WTC11 (cell line): ENCODE measurements at regions not wholly inside any gene's neighbourhood (a gene's known extent, or its start where the extent isn't known, plus 50 kb on each side); places are given as distances from the start of the nearest gene placed in this dataset.

Experiments
- ATAC-seq: fragments of 200-7000 bp; cut with Tn5 transposase; 2 replicates; pipeline ENCODE4 v1.10.0; 2021; ENCODE audit warnings: mild to moderate bottlenecking, moderate library complexity
- CTCF ChIA-PET: fragments of 300-600 bp; sonication (Branson Sonifier 250); formaldehyde crosslinking; loops from one replicate; lab custom pipeline; 2021; ENCODE audit warnings: antibody characterized with exemption; lab: Charles Lee
- POLR2A ChIA-PET: fragments of 350-600 bp; sonication (Branson Sonifier 250); formaldehyde crosslinking; loops from one replicate; lab custom pipeline; 2021; ENCODE audit warnings: antibody characterized with exemption; lab: Charles Lee
- DNase-seq: peaks from one replicate; pipeline ENCODE4 v3.0.0; 2021; ENCODE audit warnings: low spot score
- H3K27ac Mint-ChIP-seq: 2 replicates; pipeline ENCODE4 v1.8.0; 2021; ENCODE audit warnings: mixed read lengths
- H3K27me3 Mint-ChIP-seq: 2 replicates; pipeline ENCODE4 v1.8.0; 2021; ENCODE audit warnings: low read depth, mild to moderate bottlenecking, moderate library complexity, mixed read lengths
- H3K36me3 Mint-ChIP-seq: 2 replicates; pipeline ENCODE4 v1.8.0; 2021; ENCODE audit warnings: mixed read lengths
- H3K4me1 Mint-ChIP-seq: 2 replicates; pipeline ENCODE4 v1.8.0; 2022; ENCODE audit warnings: mixed read lengths
- H3K4me3 Mint-ChIP-seq: 2 replicates; pipeline ENCODE4 v1.8.0; 2021; ENCODE audit warnings: mild to moderate bottlenecking, moderate library complexity, mixed read lengths
- H3K9me3 Mint-ChIP-seq: 2 replicates; pipeline ENCODE4 v1.8.0; 2021; ENCODE audit warnings: mixed read lengths
- ELF4 ChIP-seq: sonication (generic); formaldehyde crosslinking; IDR thresholded peaks from 2 replicates; pipeline ENCODE4 v1.8.1; 2022; ENCODE audit warnings: low read depth, mild to moderate bottlenecking, moderate library complexity, missing genetic modification reagents
- EMX1 ChIP-seq: fragments of 250-450 bp; sonication (Bioruptor Pico); IDR thresholded peaks from 2 replicates; pipeline ENCODE4 v1.8.0; 2021; ENCODE audit warnings: mild to moderate bottlenecking
- ESRRA ChIP-seq: sonication (generic); formaldehyde crosslinking; IDR thresholded peaks from 2 replicates; pipeline ENCODE4 v1.8.1; 2022; ENCODE audit warnings: mild to moderate bottlenecking, missing genetic modification reagents, borderline replicate concordance
- GABPB1 ChIP-seq: sonication (generic); formaldehyde crosslinking; IDR thresholded peaks from 2 replicates; pipeline ENCODE4 v1.8.1; 2023; ENCODE audit warnings: mild to moderate bottlenecking, missing genetic modification reagents
- GTF2I ChIP-seq: fragments of 250-450 bp; sonication (Bioruptor Pico); conservative IDR thresholded peaks from 2 replicates; pipeline ENCODE4 v1.4.0; 2021; ENCODE audit warnings: mild to moderate bottlenecking
- KAT7 ChIP-seq: sonication (generic); formaldehyde crosslinking; IDR thresholded peaks from 2 replicates; pipeline ENCODE4 v1.8.1; 2023; ENCODE audit warnings: missing genetic modification reagents, mild to moderate bottlenecking, borderline replicate concordance
- MYBL2 ChIP-seq: sonication (generic); formaldehyde crosslinking; IDR thresholded peaks from 2 replicates; pipeline ENCODE4 v1.8.1; 2023; ENCODE audit warnings: mild to moderate bottlenecking, moderate library complexity, missing genetic modification reagents
- OVOL2 ChIP-seq: fragments of 250-450 bp; sonication (Bioruptor Pico); IDR thresholded peaks from 2 replicates; pipeline ENCODE4 v1.9.0; 2021; ENCODE audit warnings: mild to moderate bottlenecking, borderline replicate concordance
- RORB ChIP-seq: fragments of 250-450 bp; sonication (Bioruptor Pico); IDR thresholded peaks from 2 replicates; pipeline ENCODE4 v1.9.0; 2021; ENCODE audit warnings: mild to moderate bottlenecking
- SOX15 ChIP-seq: fragments of 250-450 bp; sonication (Bioruptor Pico); IDR thresholded peaks from 2 replicates; pipeline ENCODE4 v1.9.0; 2021; ENCODE audit warnings: mild to moderate bottlenecking
- ZNF416 ChIP-seq: fragments of 250-450 bp; sonication (Bioruptor Pico); IDR thresholded peaks from 2 replicates; pipeline ENCODE4 v1.9.0; 2021; ENCODE audit warnings: mild to moderate bottlenecking, inconsistent platforms
- TF ChIP-seq, protein P1 (sequence below): sonication (generic); formaldehyde crosslinking; IDR thresholded peaks from 2 replicates; pipeline ENCODE4 v1.8.0; 2022; ENCODE audit warnings: mild to moderate bottlenecking, missing genetic modification reagents
- TF ChIP-seq, protein P2 (sequence below): fragments of 250-450 bp; sonication (Bioruptor Pico); IDR thresholded peaks from 2 replicates; pipeline ENCODE4 v1.9.0; 2021; ENCODE audit warnings: mild to moderate bottlenecking, borderline replicate concordance
- TF ChIP-seq, protein P3 (sequence below): sonication (generic); formaldehyde crosslinking; IDR thresholded peaks from 2 replicates; pipeline ENCODE4 v1.8.1; 2022; ENCODE audit warnings: low read depth, mild to moderate bottlenecking, moderate library complexity, missing genetic modification reagents, borderline replicate concordance
- TF ChIP-seq, protein P4 (sequence below): sonication (generic); formaldehyde crosslinking; IDR thresholded peaks from 2 replicates; pipeline ENCODE4 v1.8.1; 2022; ENCODE audit warnings: mild to moderate bottlenecking, moderate library complexity, missing genetic modification reagents
- TF ChIP-seq, protein P5 (sequence below): sonication (generic); formaldehyde crosslinking; IDR thresholded peaks from 2 replicates; pipeline ENCODE4 v1.8.0; 2022; ENCODE audit warnings: mild to moderate bottlenecking, missing genetic modification reagents

DNA sequence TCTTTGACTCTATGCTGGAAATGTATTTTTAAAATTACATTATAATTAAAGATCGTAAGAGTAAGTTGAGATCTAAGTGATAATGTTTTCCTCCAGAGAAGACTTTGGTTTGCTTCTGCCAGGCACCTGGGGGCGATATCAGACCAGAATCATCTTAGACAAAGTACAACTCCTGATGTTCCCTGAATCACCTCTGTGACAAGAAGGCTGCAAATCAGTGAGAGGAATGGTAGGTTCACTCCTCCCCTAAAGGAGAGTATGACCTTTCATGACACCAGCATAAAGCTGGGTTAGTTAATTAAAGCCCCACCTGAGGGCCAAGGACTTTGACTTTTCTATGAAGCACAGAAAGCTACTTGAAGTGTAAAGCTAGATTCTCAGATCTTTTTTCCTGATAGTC lies 114.4 kb upstream of the DTNA start:
- no peaks in the 10 kb centered on the region for H3K27me3 Mint-ChIP-seq
- ATAC-seq, result peak; percentile 85
- no peak overlapping the region for H3K4me3 Mint-ChIP-seq
- CTCF ChIA-PET, result interaction anchor here (0.6 to 3.3 kb wide), 7 partner anchors 12 to 371 kb away, joined by 3 to 15 read pairs (median 3); partner anchors contain the start of gene NOL4
- H3K36me3 Mint-ChIP-seq, result peaks cover 6% of the 10 kb centered on the region
- DNase-seq, result peak; percentile 34
- TF ChIP-seq ESRRA (no peak), RORB (CRISPR knock-in tag) (no peak), EMX1 (CRISPR knock-in tag) (no peak), ELF4 (no peak), SOX15 (CRISPR knock-in tag) (no peak), OVOL2 (CRISPR knock-in tag) (no peak), ZNF416 (CRISPR knock-in tag) (no peak), GABPB1 (CRISPR knock-in tag) (no peak)
- TF ChIP-seq, all 79 proteins: peak for 0
- POLR2A ChIA-PET, result no interaction called here
- Mint-ChIP-seq H3K4me1 (peaks cover 47% of the 10 kb centered on the region), H3K9me3 (peaks cover 8% of the 10 kb centered on the region; the same call in 1 of the 2 replicates), H3K27ac (no peak overlapping the region; the same call in 1 of the 2 replicates)

DNA sequence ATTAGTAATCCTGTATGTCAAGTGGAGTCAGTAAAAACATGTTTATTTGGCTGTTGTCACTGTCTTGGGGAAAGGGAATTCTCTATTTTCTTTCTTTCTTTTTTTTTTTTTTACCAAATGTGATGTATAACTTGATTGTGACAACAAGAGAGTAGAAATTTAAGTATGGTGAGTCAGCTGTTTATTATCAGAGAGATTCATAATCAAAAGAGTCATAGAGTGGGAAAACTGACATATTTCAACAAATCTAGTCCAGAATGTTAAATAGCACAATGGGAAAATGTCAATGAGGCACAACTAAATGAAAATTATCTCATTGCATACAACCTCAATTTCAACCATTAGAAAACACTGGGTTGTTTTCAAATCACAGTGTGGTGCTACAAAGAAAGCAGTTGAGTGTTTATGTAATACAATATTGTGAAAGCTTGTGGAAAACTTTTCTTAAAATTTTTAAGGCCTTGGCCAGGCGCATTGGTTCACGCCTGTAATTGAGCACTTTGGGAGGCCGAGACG lies 111.9 kb upstream of the DTNA start:
- no peak for TF ChIP-seq MYBL2 (CRISPR knock-in tag)
- TF ChIP-seq, protein P1, sequence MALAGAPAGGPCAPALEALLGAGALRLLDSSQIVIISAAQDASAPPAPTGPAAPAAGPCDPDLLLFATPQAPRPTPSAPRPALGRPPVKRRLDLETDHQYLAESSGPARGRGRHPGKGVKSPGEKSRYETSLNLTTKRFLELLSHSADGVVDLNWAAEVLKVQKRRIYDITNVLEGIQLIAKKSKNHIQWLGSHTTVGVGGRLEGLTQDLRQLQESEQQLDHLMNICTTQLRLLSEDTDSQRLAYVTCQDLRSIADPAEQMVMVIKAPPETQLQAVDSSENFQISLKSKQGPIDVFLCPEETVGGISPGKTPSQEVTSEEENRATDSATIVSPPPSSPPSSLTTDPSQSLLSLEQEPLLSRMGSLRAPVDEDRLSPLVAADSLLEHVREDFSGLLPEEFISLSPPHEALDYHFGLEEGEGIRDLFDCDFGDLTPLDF (CRISPR knock-in tag), result no peak
- TF ChIP-seq, protein P2, sequence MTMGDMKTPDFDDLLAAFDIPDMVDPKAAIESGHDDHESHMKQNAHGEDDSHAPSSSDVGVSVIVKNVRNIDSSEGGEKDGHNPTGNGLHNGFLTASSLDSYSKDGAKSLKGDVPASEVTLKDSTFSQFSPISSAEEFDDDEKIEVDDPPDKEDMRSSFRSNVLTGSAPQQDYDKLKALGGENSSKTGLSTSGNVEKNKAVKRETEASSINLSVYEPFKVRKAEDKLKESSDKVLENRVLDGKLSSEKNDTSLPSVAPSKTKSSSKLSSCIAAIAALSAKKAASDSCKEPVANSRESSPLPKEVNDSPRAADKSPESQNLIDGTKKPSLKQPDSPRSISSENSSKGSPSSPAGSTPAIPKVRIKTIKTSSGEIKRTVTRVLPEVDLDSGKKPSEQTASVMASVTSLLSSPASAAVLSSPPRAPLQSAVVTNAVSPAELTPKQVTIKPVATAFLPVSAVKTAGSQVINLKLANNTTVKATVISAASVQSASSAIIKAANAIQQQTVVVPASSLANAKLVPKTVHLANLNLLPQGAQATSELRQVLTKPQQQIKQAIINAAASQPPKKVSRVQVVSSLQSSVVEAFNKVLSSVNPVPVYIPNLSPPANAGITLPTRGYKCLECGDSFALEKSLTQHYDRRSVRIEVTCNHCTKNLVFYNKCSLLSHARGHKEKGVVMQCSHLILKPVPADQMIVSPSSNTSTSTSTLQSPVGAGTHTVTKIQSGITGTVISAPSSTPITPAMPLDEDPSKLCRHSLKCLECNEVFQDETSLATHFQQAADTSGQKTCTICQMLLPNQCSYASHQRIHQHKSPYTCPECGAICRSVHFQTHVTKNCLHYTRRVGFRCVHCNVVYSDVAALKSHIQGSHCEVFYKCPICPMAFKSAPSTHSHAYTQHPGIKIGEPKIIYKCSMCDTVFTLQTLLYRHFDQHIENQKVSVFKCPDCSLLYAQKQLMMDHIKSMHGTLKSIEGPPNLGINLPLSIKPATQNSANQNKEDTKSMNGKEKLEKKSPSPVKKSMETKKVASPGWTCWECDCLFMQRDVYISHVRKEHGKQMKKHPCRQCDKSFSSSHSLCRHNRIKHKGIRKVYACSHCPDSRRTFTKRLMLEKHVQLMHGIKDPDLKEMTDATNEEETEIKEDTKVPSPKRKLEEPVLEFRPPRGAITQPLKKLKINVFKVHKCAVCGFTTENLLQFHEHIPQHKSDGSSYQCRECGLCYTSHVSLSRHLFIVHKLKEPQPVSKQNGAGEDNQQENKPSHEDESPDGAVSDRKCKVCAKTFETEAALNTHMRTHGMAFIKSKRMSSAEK, result no peak
- no peak for TF ChIP-seq KAT7 (CRISPR knock-in tag)
- TF ChIP-seq GTF2I (CRISPR knock-in tag), result no peak
- TF ChIP-seq, protein P3, sequence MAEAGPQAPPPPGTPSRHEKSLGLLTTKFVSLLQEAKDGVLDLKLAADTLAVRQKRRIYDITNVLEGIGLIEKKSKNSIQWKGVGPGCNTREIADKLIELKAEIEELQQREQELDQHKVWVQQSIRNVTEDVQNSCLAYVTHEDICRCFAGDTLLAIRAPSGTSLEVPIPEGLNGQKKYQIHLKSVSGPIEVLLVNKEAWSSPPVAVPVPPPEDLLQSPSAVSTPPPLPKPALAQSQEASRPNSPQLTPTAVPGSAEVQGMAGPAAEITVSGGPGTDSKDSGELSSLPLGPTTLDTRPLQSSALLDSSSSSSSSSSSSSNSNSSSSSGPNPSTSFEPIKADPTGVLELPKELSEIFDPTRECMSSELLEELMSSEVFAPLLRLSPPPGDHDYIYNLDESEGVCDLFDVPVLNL, result no peak
- TF ChIP-seq EMX1 (CRISPR knock-in tag), result no peak
- TF ChIP-seq, protein P4, sequence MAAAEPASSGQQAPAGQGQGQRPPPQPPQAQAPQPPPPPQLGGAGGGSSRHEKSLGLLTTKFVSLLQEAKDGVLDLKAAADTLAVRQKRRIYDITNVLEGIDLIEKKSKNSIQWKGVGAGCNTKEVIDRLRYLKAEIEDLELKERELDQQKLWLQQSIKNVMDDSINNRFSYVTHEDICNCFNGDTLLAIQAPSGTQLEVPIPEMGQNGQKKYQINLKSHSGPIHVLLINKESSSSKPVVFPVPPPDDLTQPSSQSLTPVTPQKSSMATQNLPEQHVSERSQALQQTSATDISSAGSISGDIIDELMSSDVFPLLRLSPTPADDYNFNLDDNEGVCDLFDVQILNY, result no peak
- TF ChIP-seq, protein P5, sequence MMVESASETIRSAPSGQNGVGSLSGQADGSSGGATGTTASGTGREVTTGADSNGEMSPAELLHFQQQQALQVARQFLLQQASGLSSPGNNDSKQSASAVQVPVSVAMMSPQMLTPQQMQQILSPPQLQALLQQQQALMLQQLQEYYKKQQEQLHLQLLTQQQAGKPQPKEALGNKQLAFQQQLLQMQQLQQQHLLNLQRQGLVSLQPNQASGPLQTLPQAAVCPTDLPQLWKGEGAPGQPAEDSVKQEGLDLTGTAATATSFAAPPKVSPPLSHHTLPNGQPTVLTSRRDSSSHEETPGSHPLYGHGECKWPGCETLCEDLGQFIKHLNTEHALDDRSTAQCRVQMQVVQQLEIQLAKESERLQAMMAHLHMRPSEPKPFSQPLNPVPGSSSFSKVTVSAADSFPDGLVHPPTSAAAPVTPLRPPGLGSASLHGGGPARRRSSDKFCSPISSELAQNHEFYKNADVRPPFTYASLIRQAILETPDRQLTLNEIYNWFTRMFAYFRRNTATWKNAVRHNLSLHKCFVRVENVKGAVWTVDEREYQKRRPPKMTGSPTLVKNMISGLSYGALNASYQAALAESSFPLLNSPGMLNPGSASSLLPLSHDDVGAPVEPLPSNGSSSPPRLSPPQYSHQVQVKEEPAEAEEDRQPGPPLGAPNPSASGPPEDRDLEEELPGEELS (CRISPR knock-in tag), result no peak
- Mint-ChIP-seq H3K4me3 (no peak overlapping the region), H3K4me1 (peaks cover 27% of the 10 kb centered on the region), H3K9me3 (peaks cover 11% of the 10 kb centered on the region; the same call in 1 of the 2 replicates), H3K36me3 (peaks cover 10% of the 10 kb centered on the region), H3K27ac (no peak overlapping the region), H3K27me3 (no peaks in the 10 kb centered on the region)
- ATAC-seq (no peak), DNase-seq (no peak)
- ChIA-PET CTCF (interaction anchor here (3.3 kb wide), 1 partner anchor 63 kb away, joined by 15 read pairs; no protein-coding TSS in a partner anchor), POLR2A (no interaction called here)
